Upper lobe of left lung (tissue), 4 donors: ENCODE measurements at regions not wholly inside any gene's neighbourhood (a gene's known extent, or its start where the extent isn't known, plus 50 kb on each side); places are given as distances from the start of the nearest gene placed in this dataset.

Experiments
- EP300 ChIP-seq, 4 donors: sonication (generic); formaldehyde crosslinking; IDR thresholded peaks; one replicate each; pipeline ENCODE4 v1.5.1; 2017; ENCODE audit warnings: antibody characterized with exemption in 4 of 4, control low read depth in 2 of 4
- POLR2A ChIP-seq, 4 donors: fragments of 450-650 bp; IDR thresholded peaks; one replicate each; pipeline ENCODE4 v1.5.1; 2016 to 2017; ENCODE audit warnings: antibody characterized with exemption in 4 of 4, mild to moderate bottlenecking in 2 of 4
- POLR2AphosphoS5 ChIP-seq, 2 donors: sonication (generic); formaldehyde crosslinking; IDR thresholded peaks; one replicate each; pipeline ENCODE4 v1.5.1; 2017; ENCODE audit warnings: antibody characterized with exemption in 2 of 2
- TF ChIP-seq, protein P1 (sequence below), 6 experiments: fragments of 450-650 bp in 4 of 6; fragments of 200-600 bp in 2 of 6; sonication (generic) in 2 of 6; IDR thresholded peaks; one replicate each; pipeline ENCODE4 v1.5.1; 2016 to 2019; ENCODE audit warnings: antibody characterized with exemption in 6 of 6

DNA sequence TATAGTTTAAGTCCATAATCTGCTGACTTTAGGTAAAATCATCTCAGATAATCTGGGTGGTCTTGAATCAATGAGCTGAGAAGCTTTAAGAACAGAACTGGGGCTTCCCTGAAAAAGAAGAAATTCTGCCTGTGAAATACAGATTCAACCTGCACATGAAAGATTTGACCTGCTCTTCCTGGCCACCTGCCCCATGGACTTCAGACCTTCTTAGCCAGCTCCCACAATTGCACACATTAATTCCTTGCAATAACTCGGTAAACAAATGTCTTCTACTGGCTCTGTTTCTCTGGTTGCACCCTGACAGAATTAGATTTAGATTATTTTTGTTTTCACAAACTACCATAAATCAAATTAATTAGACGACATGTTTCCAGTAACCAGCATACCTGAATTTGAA lies 2117.9 kb upstream of the C9orf72 start:
- TF ChIP-seq, protein P1, sequence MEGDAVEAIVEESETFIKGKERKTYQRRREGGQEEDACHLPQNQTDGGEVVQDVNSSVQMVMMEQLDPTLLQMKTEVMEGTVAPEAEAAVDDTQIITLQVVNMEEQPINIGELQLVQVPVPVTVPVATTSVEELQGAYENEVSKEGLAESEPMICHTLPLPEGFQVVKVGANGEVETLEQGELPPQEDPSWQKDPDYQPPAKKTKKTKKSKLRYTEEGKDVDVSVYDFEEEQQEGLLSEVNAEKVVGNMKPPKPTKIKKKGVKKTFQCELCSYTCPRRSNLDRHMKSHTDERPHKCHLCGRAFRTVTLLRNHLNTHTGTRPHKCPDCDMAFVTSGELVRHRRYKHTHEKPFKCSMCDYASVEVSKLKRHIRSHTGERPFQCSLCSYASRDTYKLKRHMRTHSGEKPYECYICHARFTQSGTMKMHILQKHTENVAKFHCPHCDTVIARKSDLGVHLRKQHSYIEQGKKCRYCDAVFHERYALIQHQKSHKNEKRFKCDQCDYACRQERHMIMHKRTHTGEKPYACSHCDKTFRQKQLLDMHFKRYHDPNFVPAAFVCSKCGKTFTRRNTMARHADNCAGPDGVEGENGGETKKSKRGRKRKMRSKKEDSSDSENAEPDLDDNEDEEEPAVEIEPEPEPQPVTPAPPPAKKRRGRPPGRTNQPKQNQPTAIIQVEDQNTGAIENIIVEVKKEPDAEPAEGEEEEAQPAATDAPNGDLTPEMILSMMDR (IDR thresholded peaks at IDR 0.05) = no peak
- TF ChIP-seq POLR2A (IDR thresholded peaks at IDR 0.05) (no peak), EP300 (IDR thresholded peaks at IDR 0.05) (no peak), POLR2AphosphoS5 (IDR thresholded peaks at IDR 0.05) (no peak)
